IPS DF 4.7 (cell line): ENCODE measurements at regions not wholly inside any gene's neighbourhood (a gene's known extent, or its start where the extent isn't known, plus 50 kb on each side); places are given as distances from the start of the nearest gene placed in this dataset.

ENCODE experiments used
- DNase-seq: peaks from one replicate; pipeline ENCODE4 v3.0.0-alpha.2; 2013; ENCODE audit warnings: low spot score; ENCODE audit errors: extremely low read depth

DNA sequence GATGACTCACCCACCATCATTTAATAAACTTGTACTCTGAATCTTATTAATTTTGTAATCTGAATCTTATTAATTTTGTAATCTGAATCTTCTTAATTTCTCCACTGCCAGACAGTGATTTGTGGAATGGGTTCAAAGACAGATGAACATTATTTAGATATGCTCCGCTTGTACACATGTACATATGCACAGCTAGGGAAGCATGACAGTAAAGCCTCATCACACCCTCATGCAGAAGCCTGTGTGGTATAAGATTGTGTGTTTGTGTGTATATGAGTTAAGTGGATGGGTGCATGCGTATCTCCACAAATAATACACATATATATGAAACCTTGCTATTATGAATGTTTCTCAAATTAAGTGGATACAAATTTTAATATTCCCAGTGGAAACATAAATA, 318.5 kb upstream of the SFRP2 start:
- DNase-seq = no peak

DNA sequence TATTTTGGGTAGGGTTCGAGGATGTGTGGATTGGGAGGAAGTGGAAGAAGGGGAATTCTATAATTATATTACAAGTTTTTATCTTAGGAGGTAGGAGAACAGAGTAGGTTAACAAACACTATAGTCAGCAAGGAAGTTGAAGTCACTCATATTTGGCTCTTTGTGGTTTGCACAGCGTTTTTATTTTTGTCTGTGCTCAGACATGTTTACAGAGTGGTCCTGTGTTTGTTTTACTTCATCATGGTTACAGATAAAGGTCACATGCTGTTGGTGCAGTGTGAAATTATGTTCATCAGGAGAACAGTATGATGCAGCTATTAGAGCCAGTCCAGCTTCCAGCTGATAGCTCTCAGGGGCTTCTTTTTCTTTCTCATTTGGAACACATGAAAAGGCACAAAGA, 299.9 kb upstream of the SFRP2 start:
- no peak for DNase-seq

DNA sequence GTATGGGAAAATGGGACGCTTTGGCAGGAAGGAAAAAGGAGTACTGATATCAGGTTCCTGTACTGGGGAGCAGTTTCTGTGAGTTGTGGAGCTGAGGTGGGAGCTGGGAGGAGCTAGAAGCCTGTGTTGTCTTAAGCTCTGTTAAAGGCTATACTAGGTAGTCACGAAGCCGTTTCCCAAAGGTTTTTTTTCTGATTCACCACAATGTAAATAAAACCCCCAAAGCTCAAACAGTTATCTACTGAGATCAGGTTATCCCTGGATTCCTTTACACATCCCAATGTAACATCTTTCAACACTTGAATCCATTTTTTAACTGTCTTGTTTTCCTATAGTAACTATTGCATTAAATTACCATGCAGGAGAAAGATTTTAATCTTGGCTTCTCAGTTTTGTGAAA, 297.4 kb upstream of the SFRP2 start:
- DNase-seq = no peak

DNA sequence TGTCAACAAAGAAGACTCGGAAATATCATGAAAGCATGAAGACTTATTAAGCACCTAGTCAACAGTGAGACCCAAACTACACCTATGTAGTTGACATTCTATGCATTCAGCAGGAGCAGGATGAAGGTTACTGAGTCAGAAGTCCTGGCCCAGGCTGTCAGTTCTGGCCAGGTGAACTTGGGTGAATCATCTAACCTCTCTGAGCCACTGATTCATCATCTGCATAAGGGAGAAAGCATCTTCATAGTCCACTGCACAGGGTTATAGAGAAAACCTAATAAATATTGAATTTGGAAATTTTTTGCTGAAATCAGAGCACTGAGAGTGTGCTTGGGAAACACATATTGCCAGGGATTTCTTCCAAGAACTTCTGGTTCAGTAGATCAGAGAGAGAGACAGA, 296.0 kb upstream of the SFRP2 start:
- DNase-seq = no peak

DNA sequence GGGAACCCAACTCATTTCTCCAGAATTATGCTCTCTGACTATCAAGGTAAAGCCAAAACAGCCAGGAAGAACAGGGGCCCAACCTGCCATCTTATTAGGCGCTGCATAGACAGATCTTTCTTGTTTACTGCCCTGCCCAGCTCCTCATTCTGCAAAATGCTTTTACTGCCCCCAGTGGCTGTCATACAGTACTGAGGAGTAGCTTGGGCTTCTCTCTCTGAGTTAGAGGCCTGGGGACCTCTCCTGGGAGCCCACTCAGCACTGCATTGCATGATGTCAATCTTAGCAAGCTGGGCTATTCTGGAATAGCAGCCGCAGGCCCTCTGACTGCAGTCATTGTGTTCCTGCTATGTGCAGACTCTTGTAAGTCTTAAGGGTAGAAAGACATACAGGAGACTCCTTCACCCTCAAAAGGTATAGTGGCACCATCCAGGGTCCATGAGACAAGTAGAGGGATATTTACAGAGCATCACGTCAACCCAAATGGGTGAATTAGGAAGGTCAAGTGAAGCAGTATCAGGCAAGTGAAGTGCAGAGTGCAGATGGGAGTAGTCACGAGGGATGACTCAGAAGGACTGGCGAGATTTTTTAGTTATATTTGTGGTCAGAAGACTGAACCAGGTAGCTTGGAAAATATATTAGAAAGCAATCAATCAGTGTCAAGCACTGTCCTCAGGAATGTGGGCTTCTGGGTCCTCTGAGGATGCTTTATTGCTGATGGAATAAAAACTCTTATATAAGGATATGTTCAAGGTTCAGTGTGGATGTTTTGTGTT, 294.1 kb upstream of the SFRP2 start:
- DNase-seq = peak; percentile 19

DNA sequence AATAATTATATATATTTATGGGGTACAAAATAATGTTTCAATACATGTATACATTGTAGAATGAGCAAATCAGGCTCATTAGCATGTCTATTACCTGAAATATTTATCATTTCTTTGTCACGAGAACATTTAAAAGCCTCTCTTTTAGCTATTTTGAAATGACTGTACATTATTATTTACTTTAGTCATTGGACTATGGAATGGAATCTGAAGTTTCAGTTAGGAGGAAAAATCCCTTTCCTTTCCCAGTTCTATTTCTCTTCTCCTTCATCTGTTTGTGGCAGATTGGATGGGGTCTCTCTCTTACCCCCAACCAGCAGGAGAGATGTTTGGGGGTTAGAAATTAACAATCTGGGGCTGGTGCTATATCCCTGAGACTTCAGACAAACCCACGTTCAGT, 292.5 kb upstream of the SFRP2 start:
- DNase-seq = no peak

DNA sequence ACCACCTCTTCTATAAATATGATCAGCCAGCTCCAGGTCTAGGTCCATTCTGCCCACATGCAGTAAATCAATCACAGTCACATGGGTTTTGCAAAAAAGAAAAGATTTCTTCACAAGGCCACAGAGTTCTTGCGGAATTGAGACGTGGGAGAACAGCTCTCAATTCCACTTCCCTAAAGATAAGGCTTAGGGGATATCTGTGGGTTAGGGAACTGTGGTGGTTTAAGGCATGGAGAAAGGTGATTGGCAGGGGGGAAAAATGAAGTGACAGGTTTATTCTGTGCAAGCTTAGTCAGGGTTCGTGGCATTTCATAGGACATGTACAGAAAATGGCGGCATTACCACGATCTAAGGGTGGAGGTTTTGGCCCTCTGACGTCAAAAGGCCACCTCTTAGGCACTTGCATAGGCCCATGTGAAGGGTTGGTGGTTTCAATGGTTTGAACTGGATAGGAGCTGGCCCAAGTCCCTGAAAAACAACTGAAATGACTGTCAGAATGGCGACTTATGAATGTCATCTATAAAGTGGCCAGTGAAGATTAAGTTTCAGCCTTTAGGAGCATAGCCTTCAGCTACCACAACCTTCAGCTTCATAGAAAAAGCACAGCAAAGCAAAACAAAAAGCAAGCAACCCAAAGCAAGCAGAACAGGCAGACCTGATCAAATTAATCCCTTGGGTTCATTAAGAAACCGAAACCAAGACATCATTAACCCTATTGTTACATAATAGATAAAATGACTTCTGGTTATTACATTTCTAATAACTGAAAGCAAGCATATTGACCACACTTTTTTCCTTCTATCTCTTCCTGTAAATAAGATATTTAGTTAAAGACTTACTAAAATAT, 289.8 kb upstream of the SFRP2 start:
- no peak for DNase-seq

DNA sequence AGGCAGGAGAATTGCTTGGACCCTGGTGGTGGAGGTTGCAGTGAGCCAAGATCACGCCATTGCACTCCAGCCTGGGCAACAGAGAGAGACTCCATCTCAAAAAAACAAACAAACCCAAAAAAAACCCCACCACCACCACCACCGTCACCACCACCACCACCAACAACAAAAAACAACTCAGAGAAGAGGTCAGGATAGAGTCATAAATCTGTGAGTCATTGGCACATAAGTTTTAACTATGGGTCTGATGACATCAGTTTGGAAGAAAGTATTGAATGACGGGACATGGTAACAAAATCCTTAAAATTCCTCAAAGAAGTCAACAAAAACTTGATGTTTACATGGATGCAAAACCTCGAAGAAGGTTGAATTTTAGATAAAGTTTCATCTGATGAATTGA, 288.0 kb upstream of the SFRP2 start:
- no peak for DNase-seq

DNA sequence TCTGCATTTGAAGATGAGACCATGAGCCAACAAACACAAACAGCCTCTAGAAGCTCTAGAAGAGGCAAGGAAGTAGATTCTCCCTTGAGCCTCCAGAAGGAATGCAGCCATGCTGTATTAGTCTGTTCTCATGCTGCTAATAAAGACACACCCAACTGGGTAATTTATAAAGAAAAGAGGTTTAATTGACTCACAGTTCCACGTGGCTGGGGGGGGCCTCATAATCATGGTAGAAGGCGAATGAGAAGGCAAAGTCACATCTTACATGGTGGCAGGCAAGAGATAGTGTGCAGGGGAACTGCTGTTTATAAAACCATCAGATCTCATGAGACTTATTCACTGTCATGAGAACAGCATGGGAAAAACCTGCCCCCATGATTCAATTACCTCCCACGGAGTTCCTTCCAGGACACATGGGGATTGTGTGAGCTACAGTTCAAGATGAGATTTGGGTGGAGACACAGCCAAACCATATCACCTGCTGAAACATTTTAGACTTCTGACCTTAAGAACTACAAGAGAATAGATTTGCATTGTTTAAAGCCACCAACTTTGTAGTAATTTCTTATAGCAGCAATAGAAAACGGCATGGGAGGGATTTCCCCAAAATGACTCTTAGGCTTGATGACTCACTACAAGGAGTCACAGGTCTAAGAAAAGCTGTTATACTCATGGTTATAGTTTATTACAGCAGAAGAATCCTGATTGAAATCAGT, 284.4 kb upstream of the SFRP2 start:
- no peak for DNase-seq

DNA sequence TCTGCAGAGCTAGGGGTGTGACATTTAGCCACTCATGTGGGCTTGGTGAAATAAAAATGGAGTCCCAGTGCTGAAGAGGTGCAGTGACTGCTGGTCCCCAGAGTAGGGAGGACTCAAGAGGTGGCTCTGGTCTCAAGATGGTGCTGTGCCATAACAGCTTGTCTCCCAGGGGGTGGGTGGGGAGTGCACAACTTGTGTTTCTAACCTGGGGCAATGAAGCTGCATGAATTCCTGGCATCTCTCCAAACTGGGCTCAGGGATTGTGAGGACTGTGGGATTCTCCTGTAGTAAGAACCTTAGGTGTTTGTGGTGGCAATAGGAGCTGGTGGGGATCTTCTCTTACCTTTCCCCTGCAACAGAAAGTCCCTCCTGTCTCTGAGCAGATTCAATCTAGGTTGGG, 278.9 kb upstream of the SFRP2 start:
- no peak for DNase-seq

DNA sequence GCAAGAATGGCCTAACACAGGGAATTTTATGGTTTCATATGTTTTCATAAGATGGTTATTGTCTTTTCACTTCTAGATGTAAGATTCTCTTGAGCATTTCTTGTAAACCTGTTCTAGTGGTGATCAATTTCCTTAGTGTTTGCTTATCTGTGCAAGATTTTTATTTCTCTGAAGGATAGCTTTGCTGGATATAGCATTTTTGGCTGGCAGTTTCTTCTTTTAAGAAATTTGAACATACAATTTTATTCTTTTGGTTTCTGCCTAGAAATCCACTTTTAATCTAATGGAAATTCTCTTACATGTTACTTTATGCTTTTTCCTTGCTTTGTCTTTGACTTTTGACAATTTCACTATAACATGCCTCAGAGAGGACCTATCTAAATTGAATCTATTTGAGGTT, 276.5 kb upstream of the SFRP2 start:
- no peak for DNase-seq

DNA sequence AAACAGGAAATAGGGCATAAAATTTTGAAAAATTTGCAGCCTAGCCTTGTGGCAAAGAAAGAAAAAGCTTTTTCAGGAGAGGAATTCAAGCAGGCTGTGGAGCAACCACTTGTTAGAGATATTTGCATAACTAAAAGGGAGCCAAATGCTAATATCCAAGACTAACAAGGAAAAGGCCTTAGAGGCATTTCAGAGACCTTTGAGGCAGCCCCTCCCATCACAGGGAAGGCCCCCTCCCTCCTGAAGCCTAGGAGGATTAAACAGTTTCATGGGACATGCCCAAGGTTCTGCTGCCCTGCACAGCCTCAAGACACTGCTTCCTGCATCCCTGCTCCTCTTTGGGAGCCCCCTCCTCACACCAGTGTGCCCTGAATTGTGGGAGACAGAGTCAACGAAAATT, 275.4 kb upstream of the SFRP2 start:
- DNase-seq = no peak

DNA sequence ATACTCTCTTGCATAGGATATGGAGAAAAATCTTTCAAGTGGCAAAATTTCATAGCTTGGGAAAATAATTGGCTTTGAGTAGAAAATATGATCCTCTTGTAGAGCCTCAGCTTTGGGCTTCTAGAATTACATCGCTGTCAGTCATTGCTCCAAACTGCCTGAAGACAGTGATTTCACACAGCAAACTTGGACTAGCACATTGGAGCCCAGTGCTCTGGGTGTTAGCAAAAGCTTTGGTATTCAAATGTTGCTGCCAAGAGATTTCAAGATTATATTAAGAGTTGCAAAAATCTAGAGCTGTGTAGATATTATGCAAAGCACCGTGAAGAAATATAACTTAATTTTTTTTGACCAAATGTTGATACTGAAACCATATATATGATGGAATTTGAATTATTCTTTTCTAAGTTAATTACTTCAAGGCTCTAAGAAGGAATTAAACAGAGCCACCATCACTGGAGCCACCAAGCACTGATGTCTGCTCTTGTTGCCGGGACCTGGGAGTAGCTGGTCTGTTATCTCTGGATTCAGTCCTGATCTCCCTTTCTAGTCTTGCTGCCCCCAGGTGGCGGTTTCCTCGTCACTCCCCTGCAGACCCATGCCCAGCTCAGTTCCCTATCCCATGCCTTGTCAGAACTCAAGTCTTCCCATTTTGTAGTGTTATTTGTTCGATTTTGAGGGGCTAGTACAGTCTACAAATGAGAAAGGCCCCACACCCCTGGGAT, 260.7 kb upstream of the SFRP2 start:
- DNase-seq = no peak

DNA sequence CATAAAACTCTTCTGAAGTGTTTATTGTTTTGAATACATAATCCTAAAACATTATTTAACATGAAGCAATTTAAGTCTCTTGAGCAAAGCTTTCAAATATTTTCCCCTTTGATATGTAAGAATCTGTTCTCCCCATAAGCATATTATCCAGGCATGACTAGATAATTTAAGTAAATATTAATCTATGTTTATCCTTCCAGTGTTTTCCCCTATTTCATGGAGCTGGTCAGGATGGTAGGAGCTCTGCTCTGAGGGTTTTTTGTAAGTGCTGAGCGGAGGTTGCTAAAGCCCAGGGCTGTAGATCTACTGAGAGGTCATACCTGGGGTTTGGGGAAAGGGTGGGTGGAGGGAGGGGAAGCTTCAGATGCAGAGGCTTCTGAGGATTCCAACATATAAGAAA, 258.9 kb upstream of the SFRP2 start:
- no peak for DNase-seq

DNA sequence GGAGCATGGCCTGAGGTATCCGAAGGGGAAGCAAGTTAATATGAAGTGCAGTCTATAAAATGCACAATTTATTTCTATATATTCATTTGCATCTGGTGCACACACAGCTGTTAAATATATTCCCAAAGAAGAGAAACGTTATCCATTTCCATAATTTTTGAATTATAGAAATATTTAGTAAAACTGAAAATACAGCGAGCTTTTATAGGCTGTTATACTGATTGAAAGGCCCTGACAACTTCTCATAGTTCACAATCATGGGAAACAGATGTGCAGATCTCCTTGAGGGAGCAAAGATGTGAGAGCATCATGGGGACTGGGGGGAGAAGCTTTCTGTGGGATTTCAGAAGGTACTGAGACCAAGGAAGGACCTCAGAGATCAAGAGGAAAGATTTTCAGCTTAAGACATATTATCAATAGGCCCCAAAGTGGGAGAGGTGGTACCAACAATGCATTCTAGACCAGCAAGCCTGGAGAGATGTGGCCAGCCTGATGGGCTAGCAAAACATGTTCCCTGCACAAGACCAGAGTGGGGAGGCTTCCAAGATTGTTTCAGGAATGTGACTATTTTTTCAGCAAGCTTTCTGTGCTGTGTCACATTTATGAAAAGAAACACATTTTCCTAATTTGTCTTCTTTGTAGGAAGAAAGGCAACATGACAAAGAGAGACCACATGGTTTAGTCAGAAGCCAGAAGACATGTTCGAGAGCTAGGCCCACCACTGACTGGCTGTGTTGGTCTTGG, 256.0 kb upstream of the SFRP2 start:
- no peak for DNase-seq

DNA sequence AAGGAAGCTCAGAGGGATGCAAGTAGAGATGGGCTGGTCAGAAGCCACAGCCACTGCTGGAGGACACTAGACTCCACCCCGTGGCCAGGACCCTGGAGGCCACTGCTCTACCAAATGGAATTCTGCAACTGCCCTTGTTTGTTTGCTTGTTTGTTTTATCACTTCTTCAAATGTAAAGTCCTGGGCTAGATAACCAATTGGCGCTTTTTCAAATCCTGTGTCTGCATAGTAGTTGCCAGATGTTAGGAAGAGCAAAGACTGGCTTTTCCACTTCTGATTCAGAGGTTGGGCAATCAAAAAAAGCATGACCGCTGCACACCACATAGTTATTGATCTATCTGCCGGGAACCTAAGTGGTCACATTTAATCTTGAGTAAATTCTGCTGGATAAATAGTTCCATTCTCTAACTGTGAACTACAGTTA, 255.2 kb upstream of the SFRP2 start:
- DNase-seq = no peak

DNA sequence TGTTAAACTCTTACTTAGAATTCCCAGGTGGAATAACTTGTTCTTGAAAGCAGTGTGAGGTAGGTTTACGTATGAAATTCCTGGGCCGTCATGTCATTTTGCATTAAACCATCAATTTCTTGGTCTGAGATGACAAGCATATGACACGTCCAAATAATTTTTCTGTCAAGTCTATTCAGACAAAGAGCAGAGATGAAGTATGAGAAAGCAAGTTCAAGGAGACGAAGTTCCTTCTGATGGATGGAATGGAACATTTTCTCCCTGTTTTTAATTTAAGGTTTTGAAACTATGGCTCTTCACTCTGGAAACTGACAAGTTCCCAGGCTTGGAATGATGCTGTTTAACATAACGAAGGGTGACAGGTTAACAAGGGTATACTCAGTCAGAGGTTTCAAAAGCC, 252.8 kb upstream of the SFRP2 start:
- DNase-seq = no peak

DNA sequence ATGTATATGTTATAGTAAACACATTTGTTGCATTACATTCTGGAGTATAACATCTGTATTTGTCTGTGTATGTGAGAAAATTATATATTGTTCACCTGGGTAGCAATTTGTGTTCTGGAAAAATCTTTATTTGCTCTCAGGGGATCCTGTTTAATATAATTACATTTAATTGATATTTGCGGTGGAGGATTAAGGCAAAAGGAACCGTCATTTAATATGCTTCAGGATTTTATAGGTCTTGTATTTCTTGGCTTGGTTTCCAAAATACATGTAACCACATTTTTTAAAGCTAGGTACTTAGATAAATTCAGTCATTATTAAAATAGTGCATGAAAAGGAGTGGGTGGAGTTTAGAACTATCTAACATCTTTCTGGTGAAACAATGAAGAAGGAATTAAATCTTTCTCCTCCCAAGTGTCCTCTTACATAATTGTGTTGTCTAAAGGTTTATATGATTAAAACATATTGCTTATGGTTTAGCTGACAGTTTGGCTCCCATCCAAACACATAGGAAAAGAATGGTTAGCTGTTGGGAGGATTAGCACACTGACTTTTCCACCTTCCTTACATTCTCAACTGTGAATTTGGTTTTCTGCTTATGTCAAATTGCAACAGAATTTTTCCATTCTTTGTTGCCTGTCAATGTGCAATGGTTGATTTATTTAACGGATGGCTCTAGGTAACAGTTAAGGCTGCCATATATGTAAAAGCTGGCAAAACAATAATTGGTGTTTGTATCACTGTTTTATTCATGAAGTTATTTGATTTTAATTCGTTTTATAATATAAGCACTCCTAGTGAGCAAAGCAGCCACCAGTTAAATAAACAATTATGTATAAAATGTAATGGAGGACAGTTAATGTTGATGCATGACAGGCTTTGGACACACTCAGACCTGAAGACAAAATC, 250.8 kb upstream of the SFRP2 start:
- no peak for DNase-seq

DNA sequence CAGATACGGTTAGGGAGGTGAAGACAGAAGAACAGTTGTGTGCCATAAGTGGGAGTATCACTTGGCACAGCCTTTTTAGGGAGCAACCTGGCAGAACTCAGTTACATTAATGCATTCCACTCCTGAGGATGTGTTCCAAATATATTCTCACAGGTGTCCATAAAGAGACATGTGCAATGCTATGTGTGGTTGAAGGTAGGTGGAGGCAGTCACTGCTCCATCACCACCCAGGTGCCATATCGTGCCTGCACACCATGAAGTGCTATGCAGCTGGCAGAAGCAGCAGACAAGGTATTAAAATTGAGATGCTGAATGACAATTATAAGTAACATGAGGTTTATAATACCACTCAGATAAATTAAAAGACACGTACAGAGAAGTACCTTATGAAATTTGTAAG, 248.0 kb upstream of the SFRP2 start:
- no peak for DNase-seq

DNA sequence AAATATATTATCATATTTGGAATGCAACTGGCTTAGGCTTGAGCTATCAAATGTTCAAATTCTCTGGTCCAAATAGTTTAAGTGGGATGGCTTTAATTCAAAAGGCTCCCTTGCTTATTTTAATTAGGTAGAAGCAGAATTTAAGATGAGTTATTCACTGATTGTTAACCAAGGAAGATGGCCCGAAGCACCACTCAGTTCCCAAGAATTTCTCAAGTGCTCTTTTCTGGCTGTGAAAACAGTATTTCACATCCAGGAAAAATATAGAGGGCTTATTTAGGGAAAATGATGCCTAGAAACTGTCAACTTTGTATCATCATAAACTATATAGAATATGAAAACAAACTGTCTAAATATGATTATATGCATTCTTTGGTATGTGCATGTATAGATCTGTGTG, 246.5 kb upstream of the SFRP2 start:
- no peak for DNase-seq
